ENCODE measurements at regions not wholly inside any gene's neighbourhood (a gene's known extent, or its start where the extent isn't known, plus 50 kb on each side); places are given as distances from the start of the nearest gene placed in this dataset.

- Histone ChIP-seq H3K4me3 (ENCODE audit: low read depth in 1 of 3, low read length in 3 of 3) (no peak overlapping the region), H3K9ac (ENCODE audit: low read depth in 1 of 2, low read length in 2 of 2) (no peak overlapping the region), H3K27ac (ENCODE audit: low read depth in 1 of 2, low read length in 2 of 2) (no peak overlapping the region), H3K27me3 (ENCODE audit: control insufficient read depth in 4 of 4, insufficient read depth in 4 of 4, low read length in 3 of 4) (no peaks in the 10 kb centered on the region), H3K9me3 (ENCODE audit: control insufficient read depth in 4 of 4, low read length in 3 of 4) (no peaks in the 10 kb centered on the region), H3K4me1 (ENCODE audit: control insufficient read depth in 4 of 4, insufficient read depth in 4 of 4, low read length in 3 of 4) (no peaks in the 10 kb centered on the region), H3K36me3 (ENCODE audit: control insufficient read depth in 4 of 4, insufficient read depth in 3 of 4, low read depth in 1 of 4, low read length in 3 of 4) (no peaks in the 10 kb centered on the region)
- DNase-seq (ENCODE audit: low spot score) = no peak
- TF ChIP-seq ZBTB33 (IDR thresholded peaks at IDR 0.05) = no peak
- no peak for TF ChIP-seq GABPA (IDR thresholded peaks at IDR 0.05 in 1 of 2, conservative IDR thresholded peaks at IDR 0.05 in 1 of 2)
- TF ChIP-seq REST (IDR thresholded peaks at IDR 0.05) = no peak
- TF ChIP-seq RAD21 (IDR thresholded peaks at IDR 0.05) = no peak
- TF ChIP-seq HNF4G (IDR thresholded peaks at IDR 0.05) = no peak
- TF ChIP-seq FOXA1 (IDR thresholded peaks at IDR 0.05) = no peak
- no peak for TF ChIP-seq EGR1 (IDR thresholded peaks at IDR 0.05; ENCODE audit: low read depth in 2 of 2)
- no peak for TF ChIP-seq TAF1 (conservative IDR thresholded peaks at IDR 0.05)
- TF ChIP-seq MAX (IDR thresholded peaks at IDR 0.05) = no peak
- no peak for TF ChIP-seq NR2F2 (IDR thresholded peaks at IDR 0.05)
- no peak for TF ChIP-seq SP1 (IDR thresholded peaks at IDR 0.05)
- no peak for TF ChIP-seq JUND (IDR thresholded peaks at IDR 0.05)
- TF ChIP-seq ATF3 (IDR thresholded peaks at IDR 0.05) = no peak
- no peak for TF ChIP-seq RXRA (IDR thresholded peaks at IDR 0.05)
- TF ChIP-seq YY1 (IDR thresholded peaks at IDR 0.05) = no peak
- TF ChIP-seq HNF4A (conservative IDR thresholded peaks at IDR 0.05) = no peak
Measured at GRCh38 chr10:9685596-9685995, 1332.1 kb upstream of the CELF2 start.

GRCh38 chr10:9688711-9689110 lies 1329.0 kb upstream of the CELF2 start:
- H3K36me3 ChIP-seq (ENCODE audit: control insufficient read depth in 4 of 4, insufficient read depth in 3 of 4, low read depth in 1 of 4, low read length in 3 of 4) = no peaks in the 10 kb centered on the region
- DNase-seq (ENCODE audit: low spot score) = no peak
- TF ChIP-seq CTCF (IDR thresholded peaks at IDR 0.05; ENCODE audit: low read depth, low read length, missing input control) (no peak), EGR1 (IDR thresholded peaks at IDR 0.05; ENCODE audit: low read depth in 2 of 2) (no peak), JUND (IDR thresholded peaks at IDR 0.05) (no peak), YY1 (IDR thresholded peaks at IDR 0.05) (no peak), HNF4A (conservative IDR thresholded peaks at IDR 0.05) (no peak)
- no peak overlapping the region for H3K4me3 ChIP-seq (ENCODE audit: low read depth in 1 of 3, low read length in 3 of 3)
- no peaks in the 10 kb centered on the region for H3K4me1 ChIP-seq (ENCODE audit: control insufficient read depth in 4 of 4, insufficient read depth in 4 of 4, low read length in 3 of 4)
- H3K9me3 ChIP-seq (ENCODE audit: control insufficient read depth in 4 of 4, low read length in 3 of 4) = no peaks in the 10 kb centered on the region
- H3K9ac ChIP-seq (ENCODE audit: low read depth in 1 of 2, low read length in 2 of 2) = no peak overlapping the region
- no peak overlapping the region for H3K27ac ChIP-seq (ENCODE audit: low read depth in 1 of 2, low read length in 2 of 2)
- no peaks in the 10 kb centered on the region for H3K27me3 ChIP-seq (ENCODE audit: control insufficient read depth in 4 of 4, insufficient read depth in 4 of 4, low read length in 3 of 4)
